ENCODE measurements at regions not wholly inside any gene's neighbourhood (a gene's known extent, or its start where the extent isn't known, plus 50 kb on each side); places are given as distances from the start of the nearest gene placed in this dataset.
"Not testable (repeated sequence)": the region's sequence is repeated elsewhere in the genome, so short reads cannot be mapped to it uniquely, and the experiment has no call there.

DNA sequence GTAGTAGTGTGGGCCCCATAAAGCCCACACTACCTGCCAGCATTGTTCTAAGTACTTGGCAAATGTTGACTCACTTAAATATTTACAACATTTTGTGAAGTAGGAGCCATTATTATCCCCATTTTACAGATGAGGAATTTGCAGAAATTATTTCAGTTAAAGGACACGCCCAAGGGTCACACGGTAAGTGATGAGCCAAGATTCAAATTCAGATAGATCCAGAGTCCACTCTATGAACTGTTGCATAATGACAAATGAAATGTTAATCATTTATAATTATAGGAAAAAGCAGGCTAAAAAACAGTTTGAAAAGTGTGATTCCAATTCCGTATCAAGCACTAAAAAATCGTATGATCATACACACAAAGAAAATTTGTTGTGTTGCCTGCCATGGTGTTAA lies 108.4 kb downstream of the MDH1 start:
- TF ChIP-seq, protein P1, sequence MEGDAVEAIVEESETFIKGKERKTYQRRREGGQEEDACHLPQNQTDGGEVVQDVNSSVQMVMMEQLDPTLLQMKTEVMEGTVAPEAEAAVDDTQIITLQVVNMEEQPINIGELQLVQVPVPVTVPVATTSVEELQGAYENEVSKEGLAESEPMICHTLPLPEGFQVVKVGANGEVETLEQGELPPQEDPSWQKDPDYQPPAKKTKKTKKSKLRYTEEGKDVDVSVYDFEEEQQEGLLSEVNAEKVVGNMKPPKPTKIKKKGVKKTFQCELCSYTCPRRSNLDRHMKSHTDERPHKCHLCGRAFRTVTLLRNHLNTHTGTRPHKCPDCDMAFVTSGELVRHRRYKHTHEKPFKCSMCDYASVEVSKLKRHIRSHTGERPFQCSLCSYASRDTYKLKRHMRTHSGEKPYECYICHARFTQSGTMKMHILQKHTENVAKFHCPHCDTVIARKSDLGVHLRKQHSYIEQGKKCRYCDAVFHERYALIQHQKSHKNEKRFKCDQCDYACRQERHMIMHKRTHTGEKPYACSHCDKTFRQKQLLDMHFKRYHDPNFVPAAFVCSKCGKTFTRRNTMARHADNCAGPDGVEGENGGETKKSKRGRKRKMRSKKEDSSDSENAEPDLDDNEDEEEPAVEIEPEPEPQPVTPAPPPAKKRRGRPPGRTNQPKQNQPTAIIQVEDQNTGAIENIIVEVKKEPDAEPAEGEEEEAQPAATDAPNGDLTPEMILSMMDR (IDR thresholded peaks at IDR 0.05) = no peak
- DNase-seq (ENCODE audit: low spot score) = no peak
- Histone ChIP-seq H3K27ac (no peak overlapping the region), H3K4me1 (peaks cover 0 to 8% of the 10 kb centered on the region in 2 donors), H3K4me3 (no peak overlapping the region), H3K36me3 (no peaks in the 10 kb centered on the region), H3K9me3 (no peaks in the 10 kb centered on the region), H3K27me3 (no peaks in the 10 kb centered on the region)

DNA sequence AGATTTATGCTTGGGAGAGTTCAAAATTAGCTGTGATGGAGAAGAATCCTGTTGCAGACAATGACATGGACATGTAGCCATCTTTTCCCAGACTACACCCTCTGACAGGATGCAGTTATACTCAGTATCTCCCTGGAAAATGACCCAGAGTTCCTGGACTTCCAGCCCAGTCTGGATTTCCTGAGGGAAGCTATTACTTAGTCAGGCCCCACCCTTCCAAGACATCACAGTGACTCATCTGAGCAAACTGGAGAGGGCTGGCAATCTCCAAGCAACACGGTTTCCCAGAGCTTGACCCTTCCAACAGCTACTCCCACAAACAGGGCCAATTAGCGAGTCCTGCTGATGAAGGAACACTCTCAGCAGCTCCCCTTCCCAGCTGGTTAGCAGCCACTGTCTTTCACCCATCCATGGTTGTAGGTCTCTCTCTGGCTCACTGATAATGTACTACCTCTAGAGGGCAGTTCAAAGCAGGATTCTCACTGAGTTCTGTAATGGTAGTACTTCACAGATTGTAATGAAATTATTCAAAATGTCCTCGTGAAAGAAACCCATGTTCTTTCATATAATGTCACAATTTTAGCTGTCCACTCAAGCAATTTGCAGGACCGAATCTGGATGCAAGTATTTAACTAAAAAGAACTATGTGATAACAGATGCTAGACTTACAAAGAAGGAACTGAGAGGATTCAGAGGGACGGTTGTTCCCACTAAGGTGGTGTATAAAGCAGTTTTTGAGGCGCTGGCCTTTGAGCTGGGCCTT lies 110.2 kb downstream of the MDH1 start:
- Histone ChIP-seq H3K27me3 (no peaks in the 10 kb centered on the region), H3K4me3 (no peak overlapping the region), H3K27ac (peak overlapping the region; percentile 60 to 61), H3K9me3 (no peaks in the 10 kb centered on the region), H3K4me1 (peaks cover 0 to 8% of the 10 kb centered on the region in 2 donors), H3K36me3 (no peaks in the 10 kb centered on the region)
- DNase-seq (ENCODE audit: low spot score) = peak; percentile 89
- TF ChIP-seq, protein P1 (IDR thresholded peaks at IDR 0.05) = peak in 1 of 2 donors; percentile 71

DNA sequence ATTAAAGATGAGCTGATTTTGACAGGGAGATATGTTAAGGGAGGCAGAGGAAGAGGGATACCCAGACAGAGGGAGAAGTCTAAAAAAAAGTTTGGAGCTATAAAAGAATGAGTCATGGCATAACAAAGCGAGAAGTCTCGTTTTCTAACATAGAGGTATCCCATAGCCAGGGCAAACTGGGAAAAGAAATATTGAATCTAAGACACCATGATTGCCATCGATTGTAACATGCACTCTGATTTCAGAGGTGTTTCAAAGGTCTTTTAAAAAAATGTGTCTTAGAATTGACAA lies 110.7 kb downstream of the MDH1 start:
- Histone ChIP-seq H3K27ac (peak overlapping the region; percentile 60 to 61), H3K9me3 (no peaks in the 10 kb centered on the region), H3K36me3 (no peaks in the 10 kb centered on the region), H3K4me1 (peaks cover 0 to 8% of the 10 kb centered on the region in 2 donors), H3K27me3 (no peaks in the 10 kb centered on the region), H3K4me3 (no peak overlapping the region)
- TF ChIP-seq, protein P1 (IDR thresholded peaks at IDR 0.05) = no peak
- DNase-seq (ENCODE audit: low spot score) = no peak

DNA sequence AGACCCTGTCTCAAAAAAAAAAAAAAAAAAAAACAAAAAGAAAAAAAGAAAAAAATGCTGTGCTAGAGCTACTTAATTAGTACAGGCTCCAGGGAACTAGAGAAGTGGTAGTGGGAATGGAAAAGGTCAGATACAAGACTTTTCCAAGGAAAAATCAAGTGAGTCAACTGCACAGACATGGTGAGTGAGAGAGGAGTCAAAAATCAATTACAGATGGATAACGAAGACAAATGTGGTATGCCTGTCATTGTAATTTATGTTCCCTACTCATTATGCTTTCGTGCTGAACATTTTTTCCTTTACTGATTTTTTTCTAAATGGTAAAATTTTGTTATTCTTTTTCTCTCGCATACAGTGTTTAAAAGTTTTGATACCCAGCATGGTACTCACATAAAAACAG lies 111.5 kb downstream of the MDH1 start:
- Histone ChIP-seq H3K4me3 (no peak overlapping the region), H3K4me1 (peaks cover 0 to 8% of the 10 kb centered on the region in 2 donors), H3K36me3 (no peaks in the 10 kb centered on the region), H3K27ac (no peak overlapping the region), H3K27me3 (no peaks in the 10 kb centered on the region), H3K9me3 (no peaks in the 10 kb centered on the region)
- TF ChIP-seq, protein P1 (IDR thresholded peaks at IDR 0.05) = no peak
- no peak for DNase-seq (ENCODE audit: low spot score)

DNA sequence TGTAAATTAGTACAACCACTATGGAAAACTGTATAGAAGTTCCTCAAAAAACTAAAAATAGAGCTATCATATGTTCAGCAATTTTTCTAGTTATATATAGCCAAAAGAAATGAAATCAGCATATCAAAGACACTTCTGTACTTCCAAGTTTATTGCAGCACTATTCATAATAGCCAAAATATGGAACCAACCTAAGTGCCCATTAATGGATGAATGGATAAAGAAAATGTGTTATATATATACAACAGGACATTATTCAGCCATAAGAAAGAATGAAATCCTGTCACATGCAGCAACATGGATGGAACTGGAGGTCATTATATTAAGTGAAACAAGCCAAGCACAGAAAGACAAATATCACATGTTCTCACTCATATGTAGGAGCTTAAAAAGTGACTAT lies 112.6 kb downstream of the MDH1 start:
- Histone ChIP-seq H3K27me3 (no peaks in the 10 kb centered on the region), H3K9me3 (no peaks in the 10 kb centered on the region), H3K27ac (no peak overlapping the region), H3K36me3 (no peaks in the 10 kb centered on the region), H3K4me1 (peaks cover 0 to 8% of the 10 kb centered on the region in 2 donors), H3K4me3 (no peak overlapping the region)
- DNase-seq (ENCODE audit: low spot score) = no peak
- TF ChIP-seq, protein P1 (IDR thresholded peaks at IDR 0.05) = no peak

DNA sequence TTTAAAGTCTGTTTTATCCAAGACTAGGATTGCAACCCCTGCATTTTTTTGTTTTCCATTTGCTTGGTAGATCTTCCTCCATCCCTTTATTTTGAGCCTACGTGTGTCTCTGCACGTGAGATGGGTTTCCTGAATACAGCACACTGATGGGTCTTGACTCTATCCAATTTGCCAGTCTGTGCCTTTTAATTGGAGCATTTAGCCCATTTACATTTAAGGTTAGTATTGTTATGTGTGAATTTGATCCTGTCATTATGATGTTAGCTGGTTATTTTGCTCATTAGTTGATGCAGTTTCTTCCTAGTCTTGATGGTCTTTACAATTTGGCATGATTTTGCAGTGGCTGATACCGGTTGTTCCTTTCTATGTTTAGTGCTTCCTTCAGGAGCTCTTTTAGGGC lies 117.3 kb downstream of the MDH1 start:
- not testable (repeated sequence) for H3K9me3 ChIP-seq; H3K4me1 ChIP-seq; H3K36me3 ChIP-seq; H3K27ac ChIP-seq; DNase-seq (ENCODE audit: low spot score); H3K27me3 ChIP-seq; H3K4me3 ChIP-seq
